LHCN-M2 (cell line): ENCODE measurements at regions not wholly inside any gene's neighbourhood (a gene's known extent, or its start where the extent isn't known, plus 50 kb on each side); places are given as distances from the start of the nearest gene placed in this dataset.
"Not testable (repeated sequence)": the region's sequence is repeated elsewhere in the genome, so short reads cannot be mapped to it uniquely, and the experiment has no call there.

ENCODE experiments used
- DNase-seq: peaks from one replicate; pipeline ENCODE4 v3.0.0-alpha.2; 2012; ENCODE audit warnings: low read depth

DNA sequence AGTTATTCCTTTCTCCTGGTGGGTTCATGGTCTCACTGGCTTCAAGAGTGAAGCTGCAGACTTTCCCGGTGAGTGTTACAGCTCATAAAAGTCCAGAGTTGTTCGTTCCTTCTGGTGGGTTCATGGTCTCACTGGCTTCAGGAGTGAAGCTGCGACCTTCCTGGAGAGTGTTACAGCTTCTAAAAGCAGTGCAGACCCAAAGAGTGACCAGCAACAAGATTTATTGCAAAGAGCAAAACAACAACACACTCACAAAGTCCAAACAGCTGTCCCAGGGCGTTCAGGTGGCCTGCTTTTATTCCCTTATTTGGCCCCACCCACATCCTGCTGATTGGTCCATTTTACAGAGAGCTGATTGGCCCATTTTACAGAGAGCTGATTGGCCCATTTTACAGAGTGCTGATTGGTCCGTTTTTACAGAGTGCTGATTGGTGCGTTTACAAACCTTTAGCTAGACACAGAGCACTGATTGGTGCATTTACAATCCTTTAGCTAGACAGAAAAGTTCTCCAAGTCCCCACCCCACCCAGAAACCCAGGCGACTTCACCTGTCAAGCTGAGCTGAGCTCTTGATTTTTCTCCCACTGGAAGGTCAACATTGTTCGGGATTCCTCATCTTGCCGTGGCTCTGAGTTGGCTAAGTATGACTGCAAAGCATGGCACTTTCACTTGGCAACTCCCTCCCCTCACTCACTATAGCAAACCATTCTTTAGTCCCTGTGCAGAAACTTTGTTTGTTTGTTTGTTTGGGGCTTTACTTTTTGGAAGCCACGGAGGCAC lies 87.3 kb upstream of the EEPD1 start:
- not testable (repeated sequence) for DNase-seq

DNA sequence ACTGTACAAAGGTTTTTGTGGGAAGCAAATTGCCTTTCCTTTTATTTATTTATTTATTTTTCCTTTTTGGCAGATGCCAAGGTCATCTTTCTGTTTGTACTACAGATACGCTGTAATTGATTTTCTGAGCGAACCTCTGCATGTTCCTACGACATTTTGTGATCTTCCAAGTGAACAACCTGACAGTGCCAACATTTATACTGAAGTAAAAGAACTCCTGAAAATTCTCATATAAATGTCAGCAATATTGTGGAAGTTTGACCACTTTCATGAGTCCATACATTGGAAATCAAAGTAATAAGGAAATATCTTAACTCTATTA lies 86.8 kb upstream of the EEPD1 start:
- DNase-seq = no peak

DNA sequence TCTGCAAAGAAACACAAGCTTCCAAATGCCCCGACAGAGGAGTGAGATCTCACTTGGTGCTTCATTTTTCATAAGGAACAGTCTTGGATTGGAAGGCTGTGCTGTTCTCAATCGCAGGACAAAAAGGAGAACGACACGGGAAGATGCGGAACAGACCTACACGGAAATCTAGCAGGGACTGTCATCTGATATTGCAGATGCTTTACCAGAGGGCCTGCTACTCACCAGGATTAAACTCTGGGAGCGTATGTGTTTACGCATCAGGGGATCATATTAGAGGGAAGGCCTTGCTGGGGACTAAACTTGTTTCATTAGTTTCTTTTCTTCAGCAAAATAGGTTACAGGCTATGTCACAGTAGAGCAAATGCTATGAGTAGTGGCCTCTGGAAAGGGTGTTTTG lies 82.8 kb upstream of the EEPD1 start:
- no peak for DNase-seq

- DNase-seq = no peak
Measured at GRCh38 chr7:36071605-36072004, 81.4 kb upstream of the EEPD1 start.

DNA sequence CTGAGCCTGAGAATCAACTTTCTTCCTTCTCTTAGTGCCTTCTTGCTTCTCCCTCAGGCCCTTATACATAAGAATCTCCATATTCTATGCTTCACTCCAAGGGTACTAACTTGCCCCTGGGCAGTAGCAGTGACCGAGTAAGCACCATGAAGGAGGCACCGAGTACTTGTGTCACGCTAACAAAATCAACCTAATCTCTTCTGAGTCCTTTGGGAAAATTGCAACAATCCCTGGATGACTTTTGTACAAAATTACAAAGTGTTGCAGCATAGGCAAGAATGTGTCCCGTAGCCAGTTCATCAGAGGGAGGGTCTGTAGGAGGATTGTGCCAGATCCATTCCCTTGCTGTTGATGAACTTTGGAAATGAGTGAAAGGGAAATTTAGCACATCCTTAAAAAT lies 80.4 kb upstream of the EEPD1 start:
- no peak for DNase-seq

GRCh38 chr7:36075561-36075960 lies 77.5 kb upstream of the EEPD1 start:
- no peak for DNase-seq

- DNase-seq = no peak
Measured at GRCh38 chr7:36076074-36076473, 77.0 kb upstream of the EEPD1 start.

DNA sequence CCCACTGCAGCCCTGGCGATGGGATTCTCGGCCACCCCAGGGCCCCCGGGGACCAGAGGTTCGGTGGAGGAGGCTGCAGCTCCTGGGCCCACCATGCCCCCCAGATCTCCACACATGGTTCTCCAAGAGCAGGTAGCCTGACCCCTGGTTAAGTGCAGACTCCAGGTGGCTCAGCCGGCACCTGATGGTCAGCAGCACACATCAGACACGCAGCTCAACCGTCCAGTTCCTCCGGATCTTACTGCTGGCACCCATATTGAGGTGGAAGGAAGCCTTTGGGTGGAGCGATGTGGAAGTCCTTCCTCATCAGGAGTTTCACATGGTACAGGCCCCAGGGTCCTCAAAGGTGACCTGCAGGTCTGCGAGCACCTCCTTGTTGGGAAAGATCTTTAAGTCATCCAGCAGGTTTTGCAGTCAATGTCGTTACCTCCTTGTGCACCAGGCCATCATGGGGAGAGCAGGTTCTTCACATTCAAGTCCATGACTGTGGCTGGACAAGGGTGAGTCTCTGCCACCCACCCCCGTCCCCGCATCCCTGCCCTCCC lies 74.2 kb upstream of the EEPD1 start:
- no peak for DNase-seq

DNA sequence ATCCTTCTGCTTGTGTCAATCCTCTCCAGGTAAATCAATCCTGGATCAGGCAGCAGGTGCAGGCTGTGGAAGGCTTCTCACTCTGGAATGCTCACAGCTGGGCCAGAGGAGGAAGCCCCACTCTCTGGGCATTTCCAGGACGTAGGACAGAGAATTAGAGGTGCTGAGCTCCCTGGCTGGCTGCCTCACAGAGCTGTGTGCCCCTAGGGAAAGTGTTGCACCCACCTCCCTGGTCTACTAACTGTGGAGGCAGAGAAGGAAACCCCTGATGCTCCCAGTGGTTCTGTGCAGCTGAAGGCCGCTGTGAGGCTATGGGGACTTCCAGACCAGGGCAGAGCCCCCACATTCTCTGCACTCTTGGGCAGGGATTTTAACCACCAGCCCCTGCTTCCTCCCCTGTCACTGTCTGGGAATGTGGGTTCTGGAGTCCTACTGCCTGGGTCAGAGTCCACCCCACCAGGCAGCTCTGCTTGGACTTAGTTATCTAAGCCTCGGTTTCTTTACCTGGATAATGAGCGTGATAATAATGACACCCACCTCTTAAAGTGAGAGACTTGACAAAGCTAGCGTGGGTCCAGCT lies 73.5 kb upstream of the EEPD1 start:
- no peak for DNase-seq

- no peak for DNase-seq
Measured at GRCh38 chr7:36080843-36081242, 72.2 kb upstream of the EEPD1 start.

- DNase-seq = no peak
Measured at GRCh38 chr7:36082216-36082615, 70.8 kb upstream of the EEPD1 start.

DNA sequence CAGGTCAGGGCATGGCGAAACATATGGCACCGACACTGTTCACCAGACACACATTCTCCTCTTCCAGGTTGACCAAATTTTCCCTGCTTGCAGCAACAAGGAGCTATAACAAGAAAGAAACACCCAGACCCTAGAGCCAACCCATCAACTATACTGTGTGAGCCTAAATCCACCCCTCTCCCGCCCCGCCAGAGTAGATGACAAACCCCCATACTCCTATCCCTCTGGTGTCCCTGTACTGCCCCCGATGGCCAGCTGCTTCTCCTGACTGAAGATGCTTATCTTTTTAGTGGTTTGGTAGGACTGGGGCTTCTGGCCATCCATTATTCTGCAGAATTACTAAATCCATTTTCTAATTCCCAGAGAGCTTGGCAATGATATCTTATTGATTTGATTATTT lies 70.1 kb upstream of the EEPD1 start:
- no peak for DNase-seq

DNA sequence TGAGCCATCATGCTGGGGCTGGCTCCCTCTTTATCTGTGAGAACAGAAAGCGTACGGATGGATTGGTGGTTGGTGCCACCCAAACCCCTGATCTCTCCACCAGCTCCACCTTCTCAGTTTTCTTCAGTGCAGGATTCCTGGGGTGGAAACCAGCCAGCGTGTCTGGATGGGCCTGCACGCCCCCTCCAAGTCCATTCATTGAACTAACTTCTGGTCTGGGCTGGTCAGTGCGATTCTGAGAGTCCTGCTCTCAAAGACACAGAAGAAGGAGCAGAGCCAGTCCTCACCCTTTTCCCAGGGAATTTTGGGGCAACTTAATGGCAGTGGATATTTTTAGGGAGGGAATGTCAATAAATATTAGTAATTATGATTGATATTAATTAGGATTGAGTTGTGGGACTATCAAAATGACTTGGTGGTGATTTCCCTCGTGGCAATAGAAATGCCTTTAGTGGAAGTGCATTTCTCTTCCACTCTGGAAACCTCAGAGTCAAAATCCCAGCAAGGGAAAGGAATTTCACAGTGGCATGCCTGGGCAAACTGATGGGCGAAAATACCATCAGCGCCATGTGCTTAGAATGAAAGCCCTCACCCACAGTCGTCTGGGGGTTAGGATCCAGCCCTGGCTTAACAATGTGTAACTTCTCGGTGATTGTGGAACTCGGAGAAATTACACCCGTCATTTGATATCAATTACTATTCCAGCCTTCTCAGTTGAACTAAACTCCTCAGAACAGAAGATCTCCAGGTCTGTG lies 69.3 kb upstream of the EEPD1 start:
- DNase-seq = no peak

- peak; percentile 8 for DNase-seq
Measured at GRCh38 chr7:36084485-36085091, 68.5 kb upstream of the EEPD1 start.

DNA sequence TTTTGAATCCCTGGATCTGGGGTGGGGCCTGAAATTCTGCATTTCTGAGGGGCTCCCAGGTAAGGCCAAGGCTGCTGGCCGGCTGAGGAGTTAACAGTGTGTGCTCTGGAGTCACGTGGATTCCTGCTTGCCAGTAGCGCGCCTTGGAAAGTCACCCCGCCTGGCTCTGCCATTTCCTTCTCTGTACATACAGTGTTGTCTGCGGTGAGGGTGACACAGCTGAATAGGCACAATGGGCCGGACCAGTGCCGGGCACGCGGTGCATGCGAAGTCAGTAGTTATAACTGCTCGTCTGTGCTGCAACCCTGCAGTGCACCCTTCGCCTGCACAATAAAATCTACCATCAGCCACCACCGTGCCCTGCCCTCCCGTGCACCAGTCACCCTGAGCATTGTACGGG lies 68.0 kb upstream of the EEPD1 start:
- no peak for DNase-seq

DNA sequence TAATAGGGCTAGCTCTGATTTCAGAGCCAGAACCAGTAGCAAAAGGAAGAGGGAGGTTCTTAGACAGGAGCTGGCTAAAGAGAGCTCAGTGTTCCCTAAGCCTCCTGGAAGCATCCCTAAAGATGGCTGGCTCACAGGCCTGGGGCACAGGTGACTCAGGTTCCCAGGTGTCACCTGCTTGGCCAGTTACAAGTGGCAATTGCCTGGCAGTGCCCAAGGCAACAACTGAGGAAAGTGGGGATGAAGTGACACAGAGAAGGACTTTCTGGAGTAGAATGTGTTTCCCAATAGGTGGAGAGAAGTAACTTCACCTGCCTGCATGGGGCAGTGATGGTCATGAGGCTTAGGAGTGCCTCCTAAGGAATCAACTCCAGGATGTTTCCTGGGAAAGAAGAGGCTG lies 66.5 kb upstream of the EEPD1 start:
- no peak for DNase-seq

DNA sequence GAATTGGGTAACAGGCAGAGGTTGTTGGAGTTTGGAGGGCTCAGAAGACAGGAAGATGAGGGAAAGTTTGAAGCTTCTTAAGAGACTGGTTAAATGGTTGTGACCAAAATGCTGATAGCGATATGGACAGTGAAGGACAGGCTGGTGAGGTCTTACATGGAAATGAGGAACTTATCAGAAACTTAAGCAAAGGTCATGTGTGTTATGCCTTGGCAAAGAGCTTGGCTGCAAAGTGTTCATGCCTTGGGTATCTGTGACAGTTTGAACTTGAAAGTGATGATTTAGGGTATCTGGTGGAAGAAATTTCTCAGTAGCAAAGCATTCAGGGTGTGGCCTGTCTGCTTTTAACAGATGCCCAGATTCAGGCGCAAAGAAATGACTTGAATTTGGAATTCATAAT lies 64.5 kb upstream of the EEPD1 start:
- DNase-seq = no peak

GRCh38 chr7:36088966-36089365 lies 64.1 kb upstream of the EEPD1 start:
- no peak for DNase-seq

- peak; percentile 16 for DNase-seq
Measured at GRCh38 chr7:36090976-36091873, 61.8 kb upstream of the EEPD1 start.

GRCh38 chr7:36091874-36092176 lies 61.2 kb upstream of the EEPD1 start:
- DNase-seq = no peak

- no peak for DNase-seq
Measured at GRCh38 chr7:36092221-36092771, 60.8 kb upstream of the EEPD1 start.
